HPDE6-E6E7 (cell line): ENCODE measurements at regions not wholly inside any gene's neighbourhood (a gene's known extent, or its start where the extent isn't known, plus 50 kb on each side); places are given as distances from the start of the nearest gene placed in this dataset.

ENCODE experiments used
- DNase-seq: peaks from one replicate; pipeline ENCODE4 v3.0.0; 2011; ENCODE audit warnings: missing footprints; ENCODE audit errors: extremely low spot score

- DNase-seq, result no peak
Measured at GRCh38 chr7:35450456-35451214, 196.7 kb upstream of the TBX20 start.

DNA sequence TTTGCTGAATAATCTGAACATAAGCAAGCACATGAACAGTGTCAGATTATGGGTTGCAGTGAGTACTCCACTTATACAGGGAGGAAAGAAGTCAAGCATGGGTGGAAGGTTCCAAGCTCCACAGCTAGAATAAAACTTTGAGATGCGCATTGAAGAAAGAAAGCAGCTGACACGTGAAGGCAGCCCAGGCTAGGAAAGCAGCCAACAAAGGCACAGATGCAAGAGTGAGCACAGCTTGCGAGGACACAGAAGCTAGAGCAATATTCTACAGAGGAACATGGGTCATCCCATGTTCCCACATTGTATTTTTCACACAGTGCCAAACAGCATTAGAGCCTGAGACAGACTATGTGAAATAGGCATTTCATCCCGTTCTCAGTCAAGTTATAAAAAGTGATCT is 194.6 kb upstream of the TBX20 start:
- DNase-seq, result no peak

DNA sequence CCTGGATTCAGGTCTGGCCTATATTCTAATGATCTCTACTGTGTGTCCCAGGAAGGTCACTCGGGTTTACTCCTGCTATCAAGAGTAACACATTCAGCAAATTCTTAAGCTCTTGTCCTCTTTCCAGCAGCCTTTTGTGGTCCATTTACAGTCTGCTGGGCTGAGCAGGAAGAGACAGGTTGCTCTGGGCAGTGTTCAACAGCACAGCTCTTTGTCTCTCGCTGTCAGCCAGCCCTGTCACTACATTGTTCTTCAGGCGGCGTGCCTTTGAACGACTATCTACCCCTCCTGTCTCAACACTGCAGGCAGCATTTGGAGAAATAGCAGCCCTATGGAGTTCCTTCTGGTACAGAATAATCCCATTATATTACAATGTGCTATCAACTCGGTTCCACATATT is 192.2 kb upstream of the TBX20 start:
- DNase-seq, result no peak

- DNase-seq, result no peak
Measured at GRCh38 chr7:35437619-35438275, 183.8 kb upstream of the TBX20 start.

DNA sequence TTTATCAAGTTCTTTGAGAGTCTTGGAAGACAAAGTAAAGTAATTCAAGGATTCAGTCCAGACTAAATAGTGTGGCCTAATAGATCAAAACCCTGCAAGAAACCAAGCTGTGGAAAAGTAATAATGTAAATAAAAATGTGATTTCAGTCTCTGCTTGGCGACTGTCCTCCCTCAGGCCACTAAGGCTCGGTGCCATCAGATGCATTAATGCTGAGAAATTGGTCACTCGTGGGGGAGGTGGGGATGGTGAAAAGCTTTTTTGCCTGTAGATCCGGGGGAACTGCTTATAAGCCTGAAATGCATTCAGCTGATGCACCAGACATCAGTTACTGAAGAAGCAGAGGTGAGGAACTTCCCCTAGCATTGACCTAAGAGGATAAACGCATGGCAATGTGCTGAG is 182.6 kb upstream of the TBX20 start:
- DNase-seq, result no peak

- DNase-seq, result no peak
Measured at GRCh38 chr7:35430547-35431153, 176.8 kb upstream of the TBX20 start.

DNA sequence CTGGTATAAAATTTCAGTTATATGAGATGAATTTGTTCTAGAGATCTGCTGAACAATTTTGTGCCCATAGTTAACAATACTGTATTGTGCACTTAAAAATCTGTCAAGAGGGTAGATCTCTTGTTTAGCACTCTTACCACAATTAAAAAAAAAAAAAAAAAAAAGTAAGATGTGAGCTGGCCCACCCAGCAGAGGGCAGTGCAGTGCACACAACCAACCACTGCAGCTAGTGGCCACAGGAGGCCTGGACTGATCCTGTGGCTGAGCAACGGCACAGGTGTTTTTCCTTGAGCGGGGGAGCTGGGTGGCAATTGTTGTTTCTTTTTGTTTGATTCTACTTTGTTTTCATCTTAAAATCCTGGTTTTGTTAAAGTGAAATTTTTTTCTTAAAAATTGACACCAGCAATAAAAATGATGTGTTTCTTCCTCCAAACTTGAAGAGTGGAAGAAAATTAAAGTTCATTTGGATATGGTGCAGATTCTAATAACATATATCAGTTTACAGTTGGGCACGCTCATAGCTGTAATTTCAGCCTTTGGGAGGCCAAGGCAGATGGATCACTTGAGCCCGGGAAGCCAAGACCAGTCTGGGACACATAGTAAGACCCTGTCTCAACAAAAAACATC is 171.1 kb upstream of the TBX20 start:
- peak; percentile 52 for DNase-seq

DNA sequence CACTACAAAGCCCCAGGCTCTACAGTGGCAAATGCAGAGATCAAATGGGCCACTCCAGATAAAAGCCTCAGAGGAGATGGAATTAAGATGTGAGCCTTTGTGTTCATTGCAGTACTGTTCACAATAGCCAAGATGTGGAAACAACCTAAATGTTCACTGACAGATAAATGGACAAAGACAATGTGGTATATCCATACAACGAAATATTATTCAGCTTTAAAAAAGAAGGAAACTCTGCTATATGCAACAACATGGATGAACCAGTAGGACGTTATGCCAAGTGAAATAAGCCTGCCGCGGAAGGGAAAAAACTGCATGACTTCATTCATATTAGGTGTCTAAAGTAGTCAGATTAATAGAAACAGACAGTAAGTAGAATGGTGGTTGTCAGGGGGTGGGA is 170.5 kb upstream of the TBX20 start:
- DNase-seq, result no peak

DNA sequence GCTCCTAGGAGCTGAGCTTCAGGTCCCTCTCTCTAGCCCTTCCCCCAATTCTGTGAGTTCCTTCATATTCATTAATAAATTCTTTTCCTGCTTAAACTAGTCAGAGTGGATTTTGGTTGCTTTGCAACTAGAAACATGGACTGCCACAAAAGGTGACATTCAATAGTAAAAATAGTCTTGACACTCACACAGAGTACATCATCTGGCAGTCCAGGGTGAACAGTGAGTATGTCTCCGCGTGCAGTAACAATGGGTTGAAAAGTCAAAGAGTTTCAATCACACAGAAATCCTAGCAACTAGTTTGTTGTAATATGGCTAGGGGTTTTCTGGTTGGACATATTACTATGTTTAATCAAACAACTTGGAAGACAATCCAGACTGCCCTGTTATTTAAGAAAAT is 168.8 kb upstream of the TBX20 start:
- no peak for DNase-seq

- no peak for DNase-seq
Measured at GRCh38 chr7:35420656-35421055, 166.8 kb upstream of the TBX20 start.

DNA sequence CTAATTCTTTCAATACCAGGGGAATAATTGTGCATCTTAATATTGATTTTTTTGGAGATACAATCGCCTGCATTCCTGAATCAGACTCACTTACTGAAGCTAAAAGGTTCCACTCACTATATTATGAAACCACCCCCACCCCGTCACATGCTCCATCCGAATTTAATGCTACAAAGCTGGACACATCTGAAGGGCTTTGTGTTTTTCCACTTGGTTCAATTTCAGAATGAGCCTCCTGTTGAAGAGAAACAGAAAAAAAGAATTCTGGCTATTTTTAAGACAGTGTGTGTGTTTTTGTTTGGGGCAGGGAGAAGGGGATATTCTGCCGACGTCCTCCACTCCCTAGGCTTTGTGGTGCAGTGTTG is 165.5 kb upstream of the TBX20 start:
- DNase-seq, result no peak

DNA sequence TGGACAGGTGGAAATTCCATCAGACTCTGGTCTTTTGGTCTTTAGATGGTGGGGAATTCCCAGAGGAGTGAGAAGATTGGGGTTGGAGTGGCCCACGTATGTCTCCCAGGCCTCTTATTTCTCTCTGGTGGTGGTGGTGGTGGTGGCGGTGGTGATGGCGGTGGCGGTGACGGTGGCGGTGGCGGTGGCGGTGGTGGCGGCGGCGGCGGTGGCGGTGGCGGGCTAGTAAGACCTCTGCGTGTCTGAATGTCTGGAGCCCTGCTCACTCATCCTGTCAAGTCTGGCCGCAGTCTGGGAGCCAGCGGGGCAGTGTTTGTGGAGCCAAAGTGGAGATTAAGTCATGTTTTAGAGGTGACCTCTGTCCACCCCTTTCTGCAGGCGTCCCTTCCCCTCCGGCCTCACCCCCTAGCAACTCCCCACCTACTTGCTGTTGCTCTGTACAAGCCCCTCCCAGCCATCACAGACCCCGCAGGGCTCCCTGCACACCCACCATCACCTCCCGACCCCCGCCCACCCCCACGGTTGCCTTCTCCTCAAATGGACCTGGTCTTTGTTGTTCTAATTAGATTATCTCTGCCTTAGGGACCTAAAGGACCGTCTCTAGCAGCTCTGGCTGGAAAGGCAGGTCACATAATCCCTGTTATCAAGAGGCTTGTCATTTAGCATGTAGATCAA is 165.0 kb upstream of the TBX20 start:
- no peak for DNase-seq

- DNase-seq, result no peak
Measured at GRCh38 chr7:35416568-35416967, 162.7 kb upstream of the TBX20 start.

DNA sequence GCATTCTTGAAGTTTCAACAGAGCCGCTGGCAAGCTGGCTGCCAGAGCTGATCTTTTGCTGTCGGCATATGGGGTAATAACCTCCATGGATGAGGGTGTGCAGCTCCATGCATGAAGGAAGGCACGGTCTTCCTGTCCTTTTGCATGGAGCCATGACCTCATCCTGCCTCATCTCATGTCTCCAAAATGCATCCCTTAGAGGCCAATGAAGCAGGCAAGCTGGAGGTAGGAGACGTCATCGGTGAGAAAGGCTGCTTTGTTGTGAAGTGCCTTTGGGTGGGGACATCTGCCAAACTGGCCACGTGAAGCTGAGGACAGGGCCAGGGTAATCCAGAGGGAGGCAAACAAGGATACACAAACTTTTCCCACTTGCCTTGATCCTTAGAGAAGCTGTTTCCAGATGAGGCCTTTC is 161.5 kb upstream of the TBX20 start:
- DNase-seq, result no peak

GRCh38 chr7:35411331-35411730 is 157.4 kb upstream of the TBX20 start:
- no peak for DNase-seq

- DNase-seq, result no peak
Measured at GRCh38 chr7:35405461-35405860, 151.6 kb upstream of the TBX20 start.

- no peak for DNase-seq
Measured at GRCh38 chr7:35401217-35401879, 147.4 kb upstream of the TBX20 start.

DNA sequence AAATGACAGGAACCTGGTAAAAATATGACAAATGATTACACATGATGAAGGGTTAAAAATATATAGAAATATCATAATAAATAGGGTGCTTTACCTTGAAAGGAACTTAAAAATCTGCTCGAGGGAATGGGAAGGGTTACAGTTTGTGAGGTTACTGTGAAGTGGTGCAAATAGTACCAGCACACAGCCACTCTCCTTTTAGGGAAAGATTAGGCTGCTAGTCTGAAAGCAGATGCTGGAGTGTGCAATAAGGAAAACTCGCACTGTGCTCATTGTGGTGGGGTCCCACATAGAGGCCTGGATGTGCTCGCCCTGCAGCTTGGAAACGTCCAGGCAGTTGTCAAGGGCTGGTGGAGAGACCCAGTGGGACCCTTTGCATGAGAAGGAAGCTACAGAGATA is 145.9 kb upstream of the TBX20 start:
- DNase-seq, result no peak

GRCh38 chr7:35399216-35399615 is 145.3 kb upstream of the TBX20 start:
- DNase-seq, result no peak

GRCh38 chr7:35398518-35398917 is 144.6 kb upstream of the TBX20 start:
- no peak for DNase-seq

DNA sequence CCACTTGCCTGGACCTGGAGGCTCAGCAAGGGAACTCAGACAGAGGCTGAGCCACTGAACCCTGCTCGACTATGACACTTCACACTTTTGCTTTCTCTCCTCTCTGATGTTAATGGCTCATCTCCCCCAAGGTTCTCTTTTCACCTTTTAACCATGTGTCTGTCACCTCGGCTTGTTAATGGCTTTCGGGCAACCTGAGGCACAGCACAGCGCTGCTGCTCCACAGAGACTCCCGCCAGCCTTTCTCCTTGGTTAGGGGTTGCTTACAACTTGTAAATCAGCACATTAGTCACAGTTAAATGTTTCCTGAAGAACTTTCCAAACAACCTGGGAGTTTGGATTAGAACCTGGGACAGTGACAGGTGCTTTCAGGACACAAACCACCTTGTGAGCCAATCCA is 136.2 kb upstream of the TBX20 start:
- no peak for DNase-seq

GRCh38 chr7:35389636-35390035 is 135.7 kb upstream of the TBX20 start:
- DNase-seq, result peak; percentile 4
